H9 (cell line): ENCODE measurements at regions not wholly inside any gene's neighbourhood (a gene's known extent, or its start where the extent isn't known, plus 50 kb on each side); places are given as distances from the start of the nearest gene placed in this dataset.

ENCODE experiments used
- DNase-seq: peaks from one replicate; pipeline ENCODE4 v3.0.0-alpha.2; 2017
- H2AFZ ChIP-seq: one replicate; pipeline ENCODE4 v1.6.1; 2013; ENCODE audit warnings: mild to moderate bottlenecking, low read length, control low read depth, moderate library complexity
- H2AK5ac ChIP-seq: 2 replicates; pipeline ENCODE4 v1.6.1; 2013; ENCODE audit warnings: low read length, control low read depth, mixed read lengths; ENCODE audit not compliant: insufficient read length
- H2BK120ac ChIP-seq: one replicate; pipeline ENCODE4 v1.6.1; 2013; ENCODE audit warnings: low read depth, mild to moderate bottlenecking, low read length, control low read depth, inconsistent platforms; ENCODE audit not compliant: poor library complexity, severe bottlenecking
- H2BK12ac ChIP-seq: 2 replicates; pipeline ENCODE4 v1.6.1; 2013; ENCODE audit warnings: low read length, control low read depth, mixed read lengths, low read depth; ENCODE audit not compliant: insufficient read length
- H2BK15ac ChIP-seq: 2 replicates; pipeline ENCODE4 v1.6.1; 2013; ENCODE audit warnings: low read depth, low read length, control low read depth
- H2BK20ac ChIP-seq: one replicate; pipeline ENCODE4 v1.6.1; 2013; ENCODE audit warnings: low read depth, mild to moderate bottlenecking, low read length, control low read depth, inconsistent platforms; ENCODE audit not compliant: poor library complexity, severe bottlenecking
- H2BK5ac ChIP-seq: 2 replicates; pipeline ENCODE4 v1.6.1; 2013; ENCODE audit warnings: low read length, control low read depth, mixed read lengths; ENCODE audit not compliant: insufficient read length
- H3K14ac ChIP-seq: 2 replicates; pipeline ENCODE4 v1.6.1; 2013; ENCODE audit warnings: low read length, control low read depth; ENCODE audit not compliant: insufficient read depth
- H3K18ac ChIP-seq: 2 replicates; pipeline ENCODE4 v1.6.1; 2013; ENCODE audit warnings: low read depth, mild to moderate bottlenecking, mixed read lengths, low read length, control low read depth; ENCODE audit not compliant: insufficient read length
- H3K23ac ChIP-seq: 2 replicates; pipeline ENCODE4 v1.6.1; 2013; ENCODE audit warnings: low read length, control low read depth, mixed read lengths, low read depth; ENCODE audit not compliant: insufficient read length
- H3K23me2 ChIP-seq: 2 replicates; pipeline ENCODE4 v1.6.1; 2013; ENCODE audit warnings: low read depth, mild to moderate bottlenecking, mixed read lengths, low read length, control low read depth; ENCODE audit not compliant: insufficient read length, poor library complexity, severe bottlenecking
- H3K27ac ChIP-seq: 2 replicates; pipeline ENCODE4 v1.5.1; 2013; ENCODE audit warnings: low read length, control low read depth, mixed read lengths, low read depth; ENCODE audit not compliant: insufficient read length
- H3K27me3 ChIP-seq: 2 replicates; pipeline ENCODE4 v1.6.1; 2013; ENCODE audit warnings: low read length, control low read depth, inconsistent platforms; ENCODE audit not compliant: insufficient read depth
- H3K4ac ChIP-seq: 2 replicates; pipeline ENCODE4 v1.6.1; 2013; ENCODE audit warnings: low read depth, mild to moderate bottlenecking, control low read depth, inconsistent platforms, low read length, moderate library complexity
- H3K4me1 ChIP-seq: 2 replicates; pipeline ENCODE4 v1.6.1; 2013; ENCODE audit warnings: low read length, control low read depth, inconsistent platforms; ENCODE audit not compliant: insufficient read depth
- H3K4me2 ChIP-seq: 2 replicates; pipeline ENCODE4 v1.6.1; 2013; ENCODE audit warnings: low read length, control low read depth, mixed read lengths; ENCODE audit not compliant: insufficient read length, insufficient read depth
- H3K56ac ChIP-seq: 2 replicates; pipeline ENCODE4 v1.6.1; 2013; ENCODE audit warnings: low read depth, mild to moderate bottlenecking, mixed read lengths, low read length, control low read depth; ENCODE audit not compliant: insufficient read length
- H3K79me1 ChIP-seq: 2 replicates; pipeline ENCODE4 v1.6.1; 2013; ENCODE audit warnings: low read depth, mild to moderate bottlenecking, moderate library complexity, low read length, control low read depth, inconsistent platforms; ENCODE audit not compliant: insufficient read depth, poor library complexity, severe bottlenecking
- H3K79me2 ChIP-seq: 2 replicates; pipeline ENCODE4 v1.6.1; 2013; ENCODE audit warnings: low read length, control low read depth, inconsistent platforms; ENCODE audit not compliant: insufficient read depth
- H3K9ac ChIP-seq: 2 replicates; pipeline ENCODE4 v1.6.1; 2013; ENCODE audit warnings: low read length, control low read depth, mixed read lengths; ENCODE audit not compliant: insufficient read length; ENCODE audit errors: extremely low read depth
- H3K9me3 ChIP-seq: one replicate; pipeline ENCODE4 v1.6.1; 2013; ENCODE audit warnings: low read depth, low read length, inconsistent platforms; ENCODE audit not compliant: control insufficient read depth
- H3T11ph ChIP-seq: one replicate; pipeline ENCODE4 v1.6.1; 2013; ENCODE audit warnings: mild to moderate bottlenecking, low read length, control low read depth, inconsistent platforms
- H4K20me1 ChIP-seq: one replicate; pipeline ENCODE4 v1.6.1; 2013; ENCODE audit not compliant: control insufficient read depth, insufficient read length, insufficient read depth
- H4K5ac ChIP-seq: 2 replicates; pipeline ENCODE4 v1.6.1; 2013; ENCODE audit warnings: low read depth, mild to moderate bottlenecking, mixed read lengths, low read length, control low read depth; ENCODE audit not compliant: insufficient read length
- H4K8ac ChIP-seq: replicated peaks from 2 replicates; pipeline ENCODE4 v1.6.1; 2013; ENCODE audit warnings: low read length, control low read depth, mixed read lengths, low read depth; ENCODE audit not compliant: insufficient read length
- H4K91ac ChIP-seq: 2 replicates; pipeline ENCODE4 v1.6.1; 2013; ENCODE audit warnings: low read depth, mild to moderate bottlenecking, moderate library complexity, mixed read lengths, low read length, control low read depth; ENCODE audit not compliant: insufficient read length
- H3K27ac Mint-ChIP-seq, 3 experiments: 2 replicates in 2 of 3; 3 replicates in 1 of 3; pipeline ENCODE4 v1.8.0; 2020 to 2021; ENCODE audit warnings: mixed read lengths in 3 of 3, mild to moderate bottlenecking in 1 of 3, moderate library complexity in 1 of 3
- H3K27me3 Mint-ChIP-seq: 2 replicates; pipeline ENCODE4 v1.8.0; 2021; ENCODE audit warnings: low read depth, mild to moderate bottlenecking, moderate library complexity, mixed read lengths
- H3K36me3 Mint-ChIP-seq, 3 experiments: 2 replicates in 2 of 3; 3 replicates in 1 of 3; pipeline ENCODE4 v1.8.0; 2020 to 2021; ENCODE audit warnings: low read depth in 3 of 3, mixed read lengths in 3 of 3; ENCODE audit not compliant: insufficient read depth in 1 of 3
- H3K4me1 Mint-ChIP-seq, 2 experiments: 2 replicates each; pipeline ENCODE4 v1.8.0; 2020; ENCODE audit warnings: mixed read lengths in 2 of 2
- H3K4me3 Mint-ChIP-seq, 2 experiments: 2 replicates in 1 of 2; 3 replicates in 1 of 2; pipeline ENCODE4 v1.8.0; 2020 to 2021; ENCODE audit warnings: mild to moderate bottlenecking in 2 of 2, mixed read lengths in 2 of 2, moderate library complexity in 1 of 2
- H3K9me3 Mint-ChIP-seq, 2 experiments: 2 replicates in 1 of 2; 3 replicates in 1 of 2; pipeline ENCODE4 v1.8.0; 2020; ENCODE audit warnings: mild to moderate bottlenecking in 2 of 2, mixed read lengths in 2 of 2, moderate library complexity in 1 of 2
- WGBS: extraction: QIAGEN DNeasy Blood & Tissue Kit; methylation state at CpG from one replicate; pipeline ENCODE4 v1.1.7; 2013; ENCODE audit warnings: missing lambda C conversion rate, low lambda C conversion rate, mixed read lengths; ENCODE audit not compliant: insufficient read length; ENCODE audit errors: extremely low coverage; 5-methylcytosine and 5-hydroxymethylcytosine counted together
- TF ChIP-seq, protein P1 (sequence below): fragments of 200-600 bp; sonication (generic); conservative IDR thresholded peaks from 3 replicates; pipeline ENCODE4 v1.8.0; 2021; ENCODE audit warnings: antibody characterized with exemption, mild to moderate bottlenecking

DNA sequence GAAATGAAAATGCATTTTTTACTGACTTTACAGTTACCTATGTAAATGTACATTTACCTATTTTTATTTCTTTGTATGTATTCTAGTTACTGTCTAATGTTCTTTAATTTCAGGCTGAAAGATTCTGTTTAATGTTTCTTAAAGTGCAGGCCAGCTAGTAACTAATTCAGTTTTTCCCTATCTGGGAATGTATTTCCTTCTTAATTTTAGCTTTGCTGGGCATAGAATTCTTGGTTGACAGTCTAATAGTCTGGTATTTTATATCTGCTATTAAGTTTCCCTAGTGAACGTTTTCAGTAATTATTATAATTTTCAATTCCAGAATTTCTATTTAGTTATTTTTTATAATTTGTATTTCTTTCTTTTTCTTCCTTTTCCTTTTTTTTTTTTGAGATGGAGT lies 186.0 kb upstream of the NOX3 start:
- H3K14ac ChIP-seq: no peak overlapping the region
- no peak overlapping the region for H2AK5ac ChIP-seq
- TF ChIP-seq, protein P1, sequence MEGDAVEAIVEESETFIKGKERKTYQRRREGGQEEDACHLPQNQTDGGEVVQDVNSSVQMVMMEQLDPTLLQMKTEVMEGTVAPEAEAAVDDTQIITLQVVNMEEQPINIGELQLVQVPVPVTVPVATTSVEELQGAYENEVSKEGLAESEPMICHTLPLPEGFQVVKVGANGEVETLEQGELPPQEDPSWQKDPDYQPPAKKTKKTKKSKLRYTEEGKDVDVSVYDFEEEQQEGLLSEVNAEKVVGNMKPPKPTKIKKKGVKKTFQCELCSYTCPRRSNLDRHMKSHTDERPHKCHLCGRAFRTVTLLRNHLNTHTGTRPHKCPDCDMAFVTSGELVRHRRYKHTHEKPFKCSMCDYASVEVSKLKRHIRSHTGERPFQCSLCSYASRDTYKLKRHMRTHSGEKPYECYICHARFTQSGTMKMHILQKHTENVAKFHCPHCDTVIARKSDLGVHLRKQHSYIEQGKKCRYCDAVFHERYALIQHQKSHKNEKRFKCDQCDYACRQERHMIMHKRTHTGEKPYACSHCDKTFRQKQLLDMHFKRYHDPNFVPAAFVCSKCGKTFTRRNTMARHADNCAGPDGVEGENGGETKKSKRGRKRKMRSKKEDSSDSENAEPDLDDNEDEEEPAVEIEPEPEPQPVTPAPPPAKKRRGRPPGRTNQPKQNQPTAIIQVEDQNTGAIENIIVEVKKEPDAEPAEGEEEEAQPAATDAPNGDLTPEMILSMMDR: no peak
- H3K18ac ChIP-seq: no peak overlapping the region
- Mint-ChIP-seq H3K4me3 (no peak overlapping the region), H3K27me3 (no peaks in the 10 kb centered on the region), H3K9me3 (peaks cover 13 to 16% of the 10 kb centered on the region in 2 experiments), H3K27ac (no peak overlapping the region), H3K36me3 (peaks cover 6 to 24% (median 12%) of the 10 kb centered on the region in 3 experiments; a peak in 6 of 7 replicates), H3K4me1 (peaks cover 0 to 5% of the 10 kb centered on the region in 2 experiments; a peak in 2 of 4 replicates)
- no peak overlapping the region for H2BK5ac ChIP-seq
- H4K91ac ChIP-seq: no peak overlapping the region
- no peak overlapping the region for H3K9ac ChIP-seq
- H3K23ac ChIP-seq: no peak overlapping the region
- H2BK15ac ChIP-seq: no peak overlapping the region
- no peak for DNase-seq
- H2BK12ac ChIP-seq: no peak overlapping the region
- no peak overlapping the region for H2AFZ ChIP-seq
- no peaks in the 10 kb centered on the region for H4K20me1 ChIP-seq
- H3K23me2 ChIP-seq: no peaks in the 10 kb centered on the region
- H3K4me1 ChIP-seq: no peaks in the 10 kb centered on the region
- H3K79me2 ChIP-seq: no peaks in the 10 kb centered on the region
- no peak overlapping the region for H4K5ac ChIP-seq
- no peak overlapping the region for H3K27ac ChIP-seq
- H3K4ac ChIP-seq: no peak overlapping the region
- no CpG with 5 or more reads among the region's 1 CpG for WGBS
- H3K56ac ChIP-seq: no peak overlapping the region
- H3T11ph ChIP-seq: no peak overlapping the region
- H3K27me3 ChIP-seq: no peaks in the 10 kb centered on the region
- H3K9me3 ChIP-seq: no peaks in the 10 kb centered on the region
- no peak overlapping the region for H4K8ac ChIP-seq
- no peak overlapping the region for H2BK120ac ChIP-seq
- no peak overlapping the region for H3K4me2 ChIP-seq
- no peak overlapping the region for H2BK20ac ChIP-seq
- H3K79me1 ChIP-seq: no peaks in the 10 kb centered on the region
